ENCODE measurements at regions not wholly inside any gene's neighbourhood (a gene's known extent, or its start where the extent isn't known, plus 50 kb on each side); places are given as distances from the start of the nearest gene placed in this dataset.

GRCh38 chr20:7010527-7010926 lies 243.0 kb downstream of the BMP2 start:
- H3K27me3 ChIP-seq (ENCODE audit: control insufficient read depth in 3 of 3, insufficient read depth in 3 of 3, low read length in 2 of 3), result no peaks in the 10 kb centered on the region
- ATAC-seq (ENCODE audit: insufficient read depth, low FRiP score) (peak; percentile 78), DNase-seq (peak in 2 of 3 donors; percentile 3 to 17)
- no peak for TF ChIP-seq CTCF (IDR thresholded peaks at IDR 0.05; ENCODE audit: control extremely low read depth, extremely low read depth)
- H3K4me1 ChIP-seq (ENCODE audit: control insufficient read depth in 5 of 5, insufficient read depth in 5 of 5, low read length in 5 of 5), result no peaks in the 10 kb centered on the region
- no peak overlapping the region for H3K27ac ChIP-seq (ENCODE audit: low read depth in 1 of 2, low read length in 1 of 2)
- H3K4me3 ChIP-seq, result no peak overlapping the region
- peaks cover 0 to 2% (median 0%) of the 10 kb centered on the region in 4 donors for H3K9me3 ChIP-seq (ENCODE audit: control insufficient read depth in 4 of 4, insufficient read depth in 3 of 4, low read length in 3 of 4)
- no peaks in the 10 kb centered on the region for H3K36me3 ChIP-seq (ENCODE audit: control insufficient read depth in 4 of 4, insufficient read depth in 4 of 4, low read length in 4 of 4)
- WGBS, 2 donors, result 45 to 49% methylated on average over 5 of the region's 5 CpGs
- H3K9ac ChIP-seq (ENCODE audit: insufficient read depth in 1 of 2, low read length in 2 of 2), result no peak overlapping the region

- Histone ChIP-seq H3K27me3 (ENCODE audit: control insufficient read depth in 3 of 3, insufficient read depth in 3 of 3, low read length in 2 of 3) (no peaks in the 10 kb centered on the region), H3K4me3 (no peak overlapping the region), H3K9ac (ENCODE audit: insufficient read depth in 1 of 2, low read length in 2 of 2) (no peak overlapping the region), H3K9me3 (ENCODE audit: control insufficient read depth in 4 of 4, insufficient read depth in 3 of 4, low read length in 3 of 4) (no peaks in the 10 kb centered on the region), H3K27ac (ENCODE audit: low read depth in 1 of 2, low read length in 1 of 2) (no peak overlapping the region), H3K36me3 (ENCODE audit: control insufficient read depth in 4 of 4, insufficient read depth in 4 of 4, low read length in 4 of 4) (no peaks in the 10 kb centered on the region), H3K4me1 (ENCODE audit: control insufficient read depth in 5 of 5, insufficient read depth in 5 of 5, low read length in 5 of 5) (no peaks in the 10 kb centered on the region)
- DNase-seq, result peak in 1 of 3 donors; percentile 12
- 21 to 40% methylated on average over 1 of the region's 1 CpG for WGBS, 2 donors
- TF ChIP-seq CTCF (IDR thresholded peaks at IDR 0.05; ENCODE audit: control extremely low read depth, extremely low read depth), result no peak
- ATAC-seq (ENCODE audit: insufficient read depth, low FRiP score), result no peak
These were observed 247.8 kb downstream of the BMP2 start for GRCh38 chr20:7015257-7015656.

DNA sequence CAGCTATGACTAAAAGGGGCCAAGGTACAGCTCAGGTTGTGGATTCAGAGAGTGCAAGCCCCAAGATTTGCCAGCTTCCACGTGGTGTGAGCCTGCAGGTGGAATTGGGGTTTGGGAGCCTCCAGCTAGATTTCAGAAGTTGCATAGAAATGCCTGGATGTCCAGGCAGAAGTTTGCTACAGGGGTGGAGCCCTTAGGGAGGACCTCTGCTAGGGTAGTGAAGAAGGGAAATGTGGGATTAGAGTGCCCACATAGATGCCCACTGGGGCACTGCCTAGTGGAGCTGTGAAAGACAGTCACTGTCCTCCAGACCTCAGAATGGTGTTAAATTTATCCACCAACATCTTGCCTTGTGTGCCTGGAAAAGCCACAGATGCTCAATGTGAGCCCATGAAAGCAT lies 255.1 kb downstream of the BMP2 start:
- TF ChIP-seq CTCF (IDR thresholded peaks at IDR 0.05; ENCODE audit: control extremely low read depth, extremely low read depth), result no peak
- H3K4me3 ChIP-seq, result no peak overlapping the region
- 56 to 82% methylated on average over 1 of the region's 1 CpG for WGBS, 2 donors
- no peaks in the 10 kb centered on the region for H3K36me3 ChIP-seq (ENCODE audit: control insufficient read depth in 4 of 4, insufficient read depth in 4 of 4, low read length in 4 of 4)
- peaks cover 0 to 9% (median 0%) of the 10 kb centered on the region in 5 donors for H3K4me1 ChIP-seq (ENCODE audit: control insufficient read depth in 5 of 5, insufficient read depth in 5 of 5, low read length in 5 of 5)
- H3K9ac ChIP-seq (ENCODE audit: insufficient read depth in 1 of 2, low read length in 2 of 2), result no peak overlapping the region
- DNase-seq (no peak), ATAC-seq (ENCODE audit: insufficient read depth, low FRiP score) (no peak)
- H3K27ac ChIP-seq (ENCODE audit: low read depth in 1 of 2, low read length in 1 of 2), result no peak overlapping the region
- H3K27me3 ChIP-seq (ENCODE audit: control insufficient read depth in 3 of 3, insufficient read depth in 3 of 3, low read length in 2 of 3), result no peaks in the 10 kb centered on the region
- peaks cover 0 to 7% (median 3%) of the 10 kb centered on the region in 4 donors for H3K9me3 ChIP-seq (ENCODE audit: control insufficient read depth in 4 of 4, insufficient read depth in 3 of 4, low read length in 3 of 4)

- H3K27ac ChIP-seq (ENCODE audit: low read depth in 1 of 2, low read length in 1 of 2), result no peak overlapping the region
- H3K9me3 ChIP-seq (ENCODE audit: control insufficient read depth in 4 of 4, insufficient read depth in 3 of 4, low read length in 3 of 4), result peaks cover 0 to 7% (median 3%) of the 10 kb centered on the region in 4 donors
- no peak overlapping the region for H3K9ac ChIP-seq (ENCODE audit: insufficient read depth in 1 of 2, low read length in 2 of 2)
- H3K4me1 ChIP-seq (ENCODE audit: control insufficient read depth in 5 of 5, insufficient read depth in 5 of 5, low read length in 5 of 5), result peaks cover 0 to 9% (median 0%) of the 10 kb centered on the region in 5 donors
- H3K4me3 ChIP-seq, result no peak overlapping the region
- DNase-seq (peak in 1 of 3 donors; percentile 15), ATAC-seq (ENCODE audit: insufficient read depth, low FRiP score) (no peak)
- no peaks in the 10 kb centered on the region for H3K36me3 ChIP-seq (ENCODE audit: control insufficient read depth in 4 of 4, insufficient read depth in 4 of 4, low read length in 4 of 4)
- H3K27me3 ChIP-seq (ENCODE audit: control insufficient read depth in 3 of 3, insufficient read depth in 3 of 3, low read length in 2 of 3), result no peaks in the 10 kb centered on the region
- no peak for TF ChIP-seq CTCF (IDR thresholded peaks at IDR 0.05; ENCODE audit: control extremely low read depth, extremely low read depth)
- WGBS, 2 donors, result 31 to 55% methylated on average over 4 of the region's 4 CpGs
These were observed 258.1 kb downstream of the BMP2 start for GRCh38 chr20:7025635-7026034.

Measured in lung (tissue), 11 donors.